HEK293 (cell line): ENCODE measurements at regions not wholly inside any gene's neighbourhood (a gene's known extent, or its start where the extent isn't known, plus 50 kb on each side); places are given as distances from the start of the nearest gene placed in this dataset.
"Not testable (repeated sequence)": the region's sequence is repeated elsewhere in the genome, so short reads cannot be mapped to it uniquely, and the experiment has no call there.

Experiments
- CTCF ChIA-PET: fragments of 350-600 bp; formaldehyde crosslinking; extraction: SDS; loops from one replicate; lab custom pipeline; 2021; ENCODE audit warnings: antibody characterized with exemption; lab: Yijun Ruan, JAX
- POLR2A ChIA-PET: fragments of 300-600 bp; formaldehyde crosslinking; extraction: SDS; loops from one replicate; lab custom pipeline; 2020; ENCODE audit warnings: antibody characterized with exemption, inconsistent platforms; lab: Yijun Ruan, JAX
- H3K27ac ChIP-seq: fragments of 200-500 bp; sonication (Bioruptor generic); 2 replicates; pipeline ENCODE4 v1.5.1; 2014; ENCODE audit warnings: low read depth, low read length, control low read depth, inconsistent platforms; ENCODE audit errors: extremely low read depth
- H3K36me3 ChIP-seq, 2 experiments: fragments of 200-500 bp in 1 of 2; sonication (Bioruptor generic) in 1 of 2; 1 replicate in 1 of 2; 2 replicates in 1 of 2; pipeline ENCODE4 v1.5.1; 2014 to 2017; ENCODE audit warnings: inconsistent platforms in 2 of 2, low read length in 2 of 2; ENCODE audit not compliant: control insufficient read depth in 2 of 2, insufficient read depth in 1 of 2
- H3K4me1 ChIP-seq: fragments of 200-500 bp; sonication (Bioruptor generic); 2 replicates; pipeline ENCODE4 v1.5.1; 2014; ENCODE audit warnings: mild to moderate bottlenecking, low read length, inconsistent platforms; ENCODE audit not compliant: control insufficient read depth, insufficient read depth
- H3K4me3 ChIP-seq: 2 replicates; pipeline ENCODE4 v1.5.1; 2011; ENCODE audit warnings: low read depth, mild to moderate bottlenecking, control low read depth, low read length, moderate library complexity
- H3K9me3 ChIP-seq: fragments of 200-500 bp; sonication (Bioruptor generic); 2 replicates; pipeline ENCODE4 v1.5.1; 2014; ENCODE audit warnings: low read depth, low read length, inconsistent platforms; ENCODE audit not compliant: control insufficient read depth, insufficient read depth
- KLF10 ChIP-seq: fragments of 450-650 bp; IDR thresholded peaks from 2 replicates; pipeline ENCODE4 v1.5.1; 2018; ENCODE audit warnings: missing biosample characterization, mild to moderate bottlenecking, missing genetic modification characterization
- TSHZ1 ChIP-seq: fragments of 450-650 bp; formaldehyde crosslinking; IDR thresholded peaks from 2 replicates; pipeline ENCODE4 v1.5.1; 2016; ENCODE audit warnings: missing biosample characterization, missing genetic modification characterization, borderline replicate concordance
- ZBTB20 ChIP-seq: fragments of 450-650 bp; formaldehyde crosslinking; IDR thresholded peaks from 2 replicates; pipeline ENCODE4 v1.5.1; 2016; ENCODE audit warnings: missing biosample characterization, missing genetic modification characterization
- ZNF23 ChIP-seq: fragments of 450-650 bp; formaldehyde crosslinking; IDR thresholded peaks from 2 replicates; pipeline ENCODE4 v1.5.1; 2016; ENCODE audit warnings: missing biosample characterization, missing genetic modification characterization, borderline replicate concordance
- ZNF549 ChIP-seq: fragments of 450-650 bp; IDR thresholded peaks from 2 replicates; pipeline ENCODE4 v1.5.1; 2018; ENCODE audit warnings: missing biosample characterization, missing genetic modification characterization, mild to moderate bottlenecking, inconsistent platforms, moderate library complexity
- ZNF596 ChIP-seq: fragments of 450-650 bp; IDR thresholded peaks from 2 replicates; pipeline ENCODE4 v1.5.0; 2018; ENCODE audit warnings: missing biosample characterization, mild to moderate bottlenecking, missing genetic modification characterization, moderate library complexity
- ZNF623 ChIP-seq: fragments of 450-650 bp; formaldehyde crosslinking; IDR thresholded peaks from 2 replicates; pipeline ENCODE4 v1.5.1; 2016; ENCODE audit warnings: missing biosample characterization, missing genetic modification characterization
- ZNF624 ChIP-seq: fragments of 450-650 bp; formaldehyde crosslinking; IDR thresholded peaks from 2 replicates; pipeline ENCODE4 v1.5.1; 2017; ENCODE audit warnings: missing biosample characterization, missing genetic modification characterization
- ZNF626 ChIP-seq: fragments of 450-650 bp; sonication (Bioruptor Pico); formaldehyde crosslinking; IDR thresholded peaks from 2 replicates; pipeline ENCODE4 v1.5.1; 2018; ENCODE audit warnings: missing biosample characterization, missing genetic modification characterization, inconsistent platforms
- TF ChIP-seq, protein P1 (sequence below): fragments of 450-650 bp; formaldehyde crosslinking; IDR thresholded peaks from 2 replicates; pipeline ENCODE4 v1.5.1; 2017; ENCODE audit warnings: missing biosample characterization, missing genetic modification characterization
- TF ChIP-seq, protein P2 (sequence below): fragments of 450-650 bp; formaldehyde crosslinking; IDR thresholded peaks from 2 replicates; pipeline ENCODE4; 2016; ENCODE audit warnings: missing biosample characterization, missing genetic modification characterization

DNA sequence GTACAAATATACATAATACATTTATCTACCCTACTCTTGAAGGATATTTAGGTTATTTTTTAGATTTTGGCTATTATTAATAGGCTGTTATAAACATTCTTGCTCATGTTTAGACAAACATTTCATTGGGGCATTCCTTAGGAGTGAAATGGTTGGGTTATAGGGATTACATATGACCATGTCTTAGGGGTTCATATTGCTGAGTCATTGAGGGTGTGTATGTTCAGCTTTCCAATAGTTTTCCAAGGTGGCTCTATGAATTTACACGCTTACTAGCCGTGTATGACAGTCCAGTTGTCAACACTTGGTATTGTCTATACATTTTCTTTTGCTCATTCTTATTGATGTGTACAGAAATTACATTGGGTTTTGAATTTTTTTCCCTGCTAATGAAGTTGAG is 125.8 kb downstream of the OXSM start (continued):
- TF ChIP-seq, protein P1, sequence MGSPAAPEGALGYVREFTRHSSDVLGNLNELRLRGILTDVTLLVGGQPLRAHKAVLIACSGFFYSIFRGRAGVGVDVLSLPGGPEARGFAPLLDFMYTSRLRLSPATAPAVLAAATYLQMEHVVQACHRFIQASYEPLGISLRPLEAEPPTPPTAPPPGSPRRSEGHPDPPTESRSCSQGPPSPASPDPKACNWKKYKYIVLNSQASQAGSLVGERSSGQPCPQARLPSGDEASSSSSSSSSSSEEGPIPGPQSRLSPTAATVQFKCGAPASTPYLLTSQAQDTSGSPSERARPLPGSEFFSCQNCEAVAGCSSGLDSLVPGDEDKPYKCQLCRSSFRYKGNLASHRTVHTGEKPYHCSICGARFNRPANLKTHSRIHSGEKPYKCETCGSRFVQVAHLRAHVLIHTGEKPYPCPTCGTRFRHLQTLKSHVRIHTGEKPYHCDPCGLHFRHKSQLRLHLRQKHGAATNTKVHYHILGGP (tag by site-specific recombination) = no peak
- TF ChIP-seq TSHZ1 = no peak

DNA sequence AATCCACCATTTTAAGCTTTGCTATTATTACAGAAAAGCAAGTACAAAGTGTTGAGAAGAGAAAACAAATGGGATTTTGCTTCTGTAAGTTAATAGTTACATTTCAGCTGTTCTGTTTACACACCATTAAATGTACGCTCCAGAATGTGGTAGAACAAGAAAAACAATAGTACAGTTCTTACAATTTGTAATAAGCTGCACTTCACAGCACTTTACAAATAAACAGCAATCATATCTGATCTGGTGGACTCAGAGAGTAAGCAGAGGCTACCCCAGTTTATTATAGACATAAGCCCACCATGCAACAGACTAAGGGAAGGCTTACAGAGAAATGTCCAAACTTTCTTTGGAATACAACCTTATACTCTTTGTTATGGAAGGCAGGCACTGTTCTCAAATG is 126.4 kb downstream of the OXSM start:
- no peak overlapping the region for H3K4me3 ChIP-seq
- no peaks in the 10 kb centered on the region for H3K36me3 ChIP-seq
- POLR2A ChIA-PET = no interaction called here
- no peak overlapping the region for H3K27ac ChIP-seq
- no peaks in the 10 kb centered on the region for H3K9me3 ChIP-seq
- CTCF ChIA-PET = no interaction called here
- no peak for TF ChIP-seq ZNF624
- TF ChIP-seq, protein P2, sequence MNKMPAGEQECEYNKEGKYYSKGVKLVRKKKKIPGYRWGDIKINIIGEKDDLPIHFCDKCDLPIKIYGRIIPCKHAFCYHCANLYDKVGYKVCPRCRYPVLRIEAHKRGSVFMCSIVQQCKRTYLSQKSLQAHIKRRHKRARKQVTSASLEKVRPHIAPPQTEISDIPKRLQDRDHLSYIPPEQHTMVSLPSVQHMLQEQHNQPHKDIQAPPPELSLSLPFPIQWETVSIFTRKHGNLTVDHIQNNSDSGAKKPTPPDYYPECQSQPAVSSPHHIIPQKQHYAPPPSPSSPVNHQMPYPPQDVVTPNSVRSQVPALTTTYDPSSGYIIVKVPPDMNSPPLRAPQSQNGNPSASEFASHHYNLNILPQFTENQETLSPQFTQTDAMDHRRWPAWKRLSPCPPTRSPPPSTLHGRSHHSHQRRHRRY (tag by site-specific recombination) = no peak
- TF ChIP-seq ZNF626 (tag by site-specific recombination) = no peak
- TF ChIP-seq, all 188 proteins: peak for 0
- no peaks in the 10 kb centered on the region for H3K4me1 ChIP-seq

DNA sequence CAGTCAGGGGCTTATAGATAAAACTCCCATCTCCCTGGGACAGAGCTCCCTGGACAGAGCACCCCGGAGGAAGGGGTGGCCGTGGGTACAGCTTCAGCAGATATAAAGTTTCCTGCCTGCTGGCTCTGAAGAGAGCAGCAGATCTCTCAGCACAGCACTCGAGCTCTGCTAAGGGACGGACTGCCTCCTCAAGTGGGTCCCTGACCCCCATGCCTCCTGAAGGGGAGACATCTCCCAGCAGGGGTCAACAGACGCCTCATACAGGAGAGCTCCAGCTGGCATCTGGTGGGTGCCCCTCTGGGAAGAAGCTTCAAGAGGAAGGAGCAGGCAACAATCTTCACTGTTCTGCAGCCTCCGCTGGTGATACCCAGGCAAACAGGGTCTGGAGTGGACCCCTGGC is 142.1 kb downstream of the OXSM start:
- H3K4me3 ChIP-seq, CTCF ChIA-PET, H3K36me3 ChIP-seq, H3K9me3 ChIP-seq, H3K27ac ChIP-seq, H3K4me1 ChIP-seq: not testable (repeated sequence)
- POLR2A ChIA-PET = interaction anchor here (0.7 kb wide), 1 partner anchor 44 kb away, joined by 4 read pairs; no protein-coding TSS in a partner anchor

DNA sequence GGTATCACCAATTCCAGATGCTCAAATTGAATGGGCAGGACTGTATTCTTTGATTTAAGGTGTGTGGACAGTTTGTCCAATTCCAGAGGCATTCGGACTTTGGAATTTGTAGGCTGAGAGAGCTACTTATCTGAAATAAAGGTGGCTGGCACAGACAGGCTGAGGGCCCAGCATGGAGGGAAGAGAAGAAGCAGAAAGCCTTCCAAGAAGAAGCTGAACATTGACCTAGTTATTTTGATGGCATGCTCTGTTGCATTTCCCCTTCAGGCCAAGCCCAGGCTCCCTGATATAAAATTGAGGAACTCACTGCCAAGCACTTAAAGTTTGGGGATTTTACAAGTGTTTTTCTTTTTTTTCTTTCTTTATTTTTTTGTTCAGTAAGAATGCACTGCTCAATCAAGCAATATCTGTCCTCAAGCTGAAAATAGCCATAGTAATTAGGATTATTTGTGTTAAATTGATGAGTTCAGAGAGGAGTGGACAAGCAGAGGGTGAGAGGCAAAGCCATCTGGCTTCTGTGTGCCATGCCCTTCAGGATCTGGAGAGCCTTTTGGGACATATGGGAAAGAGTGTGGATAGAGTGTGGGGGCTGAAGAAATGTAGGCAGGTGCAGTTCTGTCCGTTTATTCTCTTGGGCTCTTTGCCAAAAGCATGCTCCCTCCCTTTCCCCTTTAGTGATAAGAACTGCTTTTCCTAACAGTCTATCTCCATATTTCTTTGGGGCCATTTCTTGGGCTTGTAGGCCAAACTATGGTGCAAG is 148.9 kb downstream of the OXSM start:
- TF ChIP-seq ZBTB20 (tag by site-specific recombination) = no peak
- no peak for TF ChIP-seq ZNF23 (tag by site-specific recombination)
- TF ChIP-seq ZNF623 (tag by site-specific recombination) = no peak
- TF ChIP-seq ZNF549 (tag by site-specific recombination) = no peak
- TF ChIP-seq KLF10 (tag by site-specific recombination) = no peak
- TF ChIP-seq ZNF596 (tag by site-specific recombination) = no peak
- H3K9me3 ChIP-seq = no peaks in the 10 kb centered on the region
- H3K27ac ChIP-seq = no peak overlapping the region
- H3K4me1 ChIP-seq = no peaks in the 10 kb centered on the region
- ChIA-PET POLR2A (no interaction called here), CTCF (no interaction called here)
- H3K36me3 ChIP-seq = no peaks in the 10 kb centered on the region
- no peak overlapping the region for H3K4me3 ChIP-seq
